ENCODE measurements at regions not wholly inside any gene's neighbourhood (a gene's known extent, or its start where the extent isn't known, plus 50 kb on each side); places are given as distances from the start of the nearest gene placed in this dataset.

DNA sequence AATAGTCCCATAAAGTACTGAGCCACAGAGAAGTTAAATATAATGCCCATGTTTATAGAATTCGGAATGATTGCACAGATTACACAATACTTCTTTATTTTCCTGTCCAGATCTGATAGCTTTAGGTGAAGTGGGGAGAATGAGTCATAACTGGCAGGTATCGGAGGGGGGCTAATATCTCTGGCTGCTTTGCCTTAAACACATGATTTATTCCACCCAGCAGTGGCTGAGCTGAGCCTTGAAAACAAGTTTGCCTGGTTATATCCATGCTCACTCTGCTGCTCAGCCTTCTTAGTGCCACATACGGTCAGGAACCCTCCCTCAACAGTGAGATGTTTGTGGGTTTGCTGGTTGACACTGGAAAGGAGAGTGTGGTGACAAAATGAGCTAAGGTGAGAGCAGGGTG, 119.7 kb upstream of the ZNF648 start:
- Histone ChIP-seq H3K4me2 (ENCODE audit: insufficient read depth, insufficient read length, low read length) (no peak overlapping the region), H2BK120ac (ENCODE audit: low read depth, low read length, poor library complexity, severe bottlenecking) (no peak overlapping the region), H3K79me2 (ENCODE audit: insufficient read depth, low read length) (no peaks in the 10 kb centered on the region), H4K5ac (ENCODE audit: insufficient read length, low read depth, low read length) (no peak overlapping the region), H3K9me3 (ENCODE audit: control insufficient read depth, low read depth, low read length) (no peaks in the 10 kb centered on the region), H3K18ac (ENCODE audit: insufficient read length, low read depth, low read length) (no peak overlapping the region), H3K56ac (ENCODE audit: insufficient read length, low read depth, low read length) (no peak overlapping the region), H3K27me3 (ENCODE audit: insufficient read depth, low read length) (no peaks in the 10 kb centered on the region), H3K4ac (ENCODE audit: low read depth, low read length) (no peak overlapping the region), H3K9ac (ENCODE audit: extremely low read depth, insufficient read length, low read length) (no peak overlapping the region), H3K14ac (ENCODE audit: insufficient read depth, low read length) (no peak overlapping the region), H2BK12ac (ENCODE audit: insufficient read length, low read depth, low read length) (no peak overlapping the region), H2BK20ac (ENCODE audit: low read depth, low read length, poor library complexity, severe bottlenecking) (no peak overlapping the region), H3K23me2 (ENCODE audit: insufficient read length, low read depth, low read length, poor library complexity, severe bottlenecking) (no peaks in the 10 kb centered on the region), H2AK5ac (ENCODE audit: insufficient read length, low read length) (no peak overlapping the region), H2BK15ac (ENCODE audit: low read depth, low read length) (no peak overlapping the region), H4K91ac (ENCODE audit: insufficient read length, low read depth, low read length) (no peak overlapping the region), H3K27ac (ENCODE audit: insufficient read length, low read depth, low read length) (no peak overlapping the region), H3T11ph (ENCODE audit: low read length) (no peak overlapping the region), H3K23ac (ENCODE audit: insufficient read length, low read depth, low read length) (peak overlapping the region; percentile 97), H2BK5ac (ENCODE audit: insufficient read length, low read length) (no peak overlapping the region), H2AFZ (ENCODE audit: low read length) (no peak overlapping the region), H4K20me1 (ENCODE audit: control insufficient read depth, insufficient read depth, insufficient read length) (no peaks in the 10 kb centered on the region), H3K79me1 (ENCODE audit: insufficient read depth, low read depth, low read length, poor library complexity, severe bottlenecking) (no peaks in the 10 kb centered on the region), H3K4me1 (ENCODE audit: insufficient read depth, low read length) (no peaks in the 10 kb centered on the region), H4K8ac (replicated peaks; ENCODE audit: insufficient read length, low read depth, low read length) (no peak overlapping the region)
- Mint-ChIP-seq H3K4me3 (no peak overlapping the region), H3K27me3 (ENCODE audit: low read depth) (0 out of 2 replicates have a peak, but pooled peaks cover 3% of the 10 kb centered on the region), H3K4me1 (no peaks in the 10 kb centered on the region), H3K36me3 (ENCODE audit: insufficient read depth in 1 of 3, low read depth in 3 of 3) (no peaks in the 10 kb centered on the region), H3K9me3 (no peaks in the 10 kb centered on the region), H3K27ac (no peak overlapping the region; a peak in 1 of 7 replicates)
- WGBS (ENCODE audit: extremely low coverage, insufficient read length, low lambda C conversion rate), result no CpG with 5 or more reads among the region's 3 CpGs
- TF ChIP-seq, protein P1, sequence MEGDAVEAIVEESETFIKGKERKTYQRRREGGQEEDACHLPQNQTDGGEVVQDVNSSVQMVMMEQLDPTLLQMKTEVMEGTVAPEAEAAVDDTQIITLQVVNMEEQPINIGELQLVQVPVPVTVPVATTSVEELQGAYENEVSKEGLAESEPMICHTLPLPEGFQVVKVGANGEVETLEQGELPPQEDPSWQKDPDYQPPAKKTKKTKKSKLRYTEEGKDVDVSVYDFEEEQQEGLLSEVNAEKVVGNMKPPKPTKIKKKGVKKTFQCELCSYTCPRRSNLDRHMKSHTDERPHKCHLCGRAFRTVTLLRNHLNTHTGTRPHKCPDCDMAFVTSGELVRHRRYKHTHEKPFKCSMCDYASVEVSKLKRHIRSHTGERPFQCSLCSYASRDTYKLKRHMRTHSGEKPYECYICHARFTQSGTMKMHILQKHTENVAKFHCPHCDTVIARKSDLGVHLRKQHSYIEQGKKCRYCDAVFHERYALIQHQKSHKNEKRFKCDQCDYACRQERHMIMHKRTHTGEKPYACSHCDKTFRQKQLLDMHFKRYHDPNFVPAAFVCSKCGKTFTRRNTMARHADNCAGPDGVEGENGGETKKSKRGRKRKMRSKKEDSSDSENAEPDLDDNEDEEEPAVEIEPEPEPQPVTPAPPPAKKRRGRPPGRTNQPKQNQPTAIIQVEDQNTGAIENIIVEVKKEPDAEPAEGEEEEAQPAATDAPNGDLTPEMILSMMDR (conservative IDR thresholded peaks at IDR 0.05), result no peak
- DNase-seq, result no peak

All from H9 (cell line).